Endothelial cell of umbilical vein (primary cell): ENCODE measurements at regions not wholly inside any gene's neighbourhood (a gene's known extent, or its start where the extent isn't known, plus 50 kb on each side); places are given as distances from the start of the nearest gene placed in this dataset.

Source experiments
- BruUV-seq: library from RNA; stranded (reverse); fragments of 400-500 nt; replicated peaks from 2 replicates; lab custom pipeline; 2021; lab: Mats Ljungman, UMichigan
- CTCF ChIA-PET: fragments of 300-600, 350-600 bp; sonication (Branson Sonifier 250); formaldehyde crosslinking; loops from one replicate; lab custom pipeline; 2021; ENCODE audit warnings: antibody characterized with exemption, inconsistent platforms; lab: Charles Lee
- POLR2A ChIA-PET: fragments of 300-600, 350-600 bp; sonication (Branson Sonifier 250); formaldehyde crosslinking; loops from one replicate; lab custom pipeline; 2021; ENCODE audit warnings: antibody characterized with exemption, inconsistent platforms; lab: Charles Lee
- DNase-seq: peaks from one replicate; pipeline ENCODE4 v3.0.0-alpha.2; 2011; ENCODE audit warnings: low read depth, low spot score
- FAIRE-seq: peaks from 2 replicates; lab custom pipeline; 2011; peaks lifted over from hg19 to GRCh38; lab: Jason Lieb, UNC
- H2AFZ ChIP-seq: 2 replicates; pipeline ENCODE4 v1.6.0; 2012; ENCODE audit warnings: low read depth, low read length, control low read depth, inconsistent platforms
- H3K27ac ChIP-seq: 2 replicates; pipeline ENCODE4 v1.5.1; 2011; ENCODE audit warnings: low read depth, mild to moderate bottlenecking, control low read depth, low read length, moderate library complexity; ENCODE audit not compliant: insufficient read depth
- H3K27me3 ChIP-seq, 2 experiments: 2 replicates each; pipeline versions ENCODE4 v1.6.0 to v1.6.1; 2011; ENCODE audit warnings: low read length in 2 of 2, mixed read lengths in 1 of 2; ENCODE audit not compliant: control insufficient read depth in 2 of 2, insufficient read depth in 2 of 2
- H3K36me3 ChIP-seq, 2 experiments: 2 replicates in 1 of 2; 3 replicates in 1 of 2; pipeline ENCODE4 v1.5.1; 2011; ENCODE audit warnings: low read length in 2 of 2, mild to moderate bottlenecking in 1 of 2, moderate library complexity in 1 of 2; ENCODE audit not compliant: control insufficient read depth in 2 of 2, insufficient read depth in 2 of 2; ENCODE audit errors: extremely low read depth in 1 of 2
- H3K4me1 ChIP-seq: 3 replicates; pipeline ENCODE4 v1.5.1; 2011; ENCODE audit warnings: mild to moderate bottlenecking, low read length; ENCODE audit not compliant: control insufficient read depth, insufficient read depth; ENCODE audit errors: extremely low read depth
- H3K4me2 ChIP-seq: 2 replicates; pipeline ENCODE4 v1.6.1; 2011; ENCODE audit warnings: low read length, control low read depth, mixed read lengths; ENCODE audit not compliant: insufficient read depth
- H3K4me3 ChIP-seq, 3 experiments: fragments of 200-600 bp in 1 of 3; sonication (generic), shearing (Covaris generic) in 1 of 3; replicated peaks in 1 of 3; 2 replicates each; pipeline ENCODE4 v1.5.1; 2011 to 2016; ENCODE audit warnings: control low read depth in 3 of 3, low read length in 3 of 3, mild to moderate bottlenecking in 2 of 3, inconsistent platforms in 1 of 3, low read depth in 1 of 3, moderate library complexity in 1 of 3; ENCODE audit not compliant: insufficient read depth in 1 of 3
- H3K79me2 ChIP-seq: 2 replicates; pipeline ENCODE4 v1.6.0; 2012; ENCODE audit warnings: low read length, inconsistent platforms; ENCODE audit not compliant: control insufficient read depth, insufficient read depth
- H3K9ac ChIP-seq: replicated peaks from 2 replicates; pipeline ENCODE3; 2011; ENCODE audit warnings: low read length, control low read depth; ENCODE audit not compliant: insufficient read depth; ENCODE audit errors: extremely low read depth
- H3K9me1 ChIP-seq: replicated peaks from 3 replicates; pipeline ENCODE4 v1.6.0; 2011; ENCODE audit warnings: mild to moderate bottlenecking, low read length; ENCODE audit not compliant: control insufficient read depth, insufficient read depth; ENCODE audit errors: extremely low read depth
- H3K9me3 ChIP-seq: replicated peaks from 2 replicates; pipeline ENCODE4 v1.5.1; 2012; ENCODE audit warnings: low read length, inconsistent platforms; ENCODE audit not compliant: control insufficient read depth, insufficient read depth
- H4K20me1 ChIP-seq: replicated peaks from 2 replicates; pipeline ENCODE3; 2011; ENCODE audit warnings: mild to moderate bottlenecking, low read length; ENCODE audit not compliant: control insufficient read depth, insufficient read depth; ENCODE audit errors: extremely low read depth
- CTCF ChIP-seq, 2 donors: IDR thresholded peaks; 1 replicate in 1 of 2; 2 replicates in 1 of 2; pipeline ENCODE4 v1.5.1; 2011; ENCODE audit warnings: low read length in 2 of 2, mild to moderate bottlenecking in 2 of 2, moderate library complexity in 2 of 2, control low read depth in 1 of 2, inconsistent platforms in 1 of 2, low read depth in 1 of 2; ENCODE audit not compliant: insufficient read depth in 1 of 2; ENCODE audit errors: extremely low read depth in 1 of 2
- GATA2 ChIP-seq: IDR thresholded peaks from 2 replicates; pipeline ENCODE4 v1.7.0; 2011; ENCODE audit warnings: low read depth, mild to moderate bottlenecking, moderate library complexity, mixed read lengths, low read length; ENCODE audit not compliant: insufficient read length, insufficient read depth
- JUN ChIP-seq: IDR thresholded peaks from 2 replicates; pipeline ENCODE4 v1.6.1; 2011; ENCODE audit warnings: borderline replicate concordance, low read depth; ENCODE audit not compliant: insufficient read length, insufficient read depth
- MAX ChIP-seq: IDR thresholded peaks from 2 replicates; pipeline ENCODE4 v1.6.1; 2011; ENCODE audit not compliant: insufficient read depth, insufficient read length
- MYC ChIP-seq: IDR thresholded peaks from one replicate; pipeline ENCODE4 v1.6.1; 2011; ENCODE audit warnings: mild to moderate bottlenecking, low read depth, low read length
- POLR2A ChIP-seq: IDR thresholded peaks from 2 replicates; pipeline ENCODE4 v1.6.1; 2012; ENCODE audit warnings: low read depth, mild to moderate bottlenecking, control low read depth, low read length
- POLR2AphosphoS5 ChIP-seq: IDR thresholded peaks from 2 replicates; pipeline ENCODE4 v1.6.1; 2012; ENCODE audit warnings: low read depth, mild to moderate bottlenecking, control low read depth, low read length, moderate library complexity; ENCODE audit not compliant: insufficient read depth
- dilution Hi-C: fragments of 300-500 bp; cut with MboI; formaldehyde crosslinking; loops from one replicate; pipeline ENCODE4 v1.15.0; 2019; ENCODE audit warnings: low sequenced_read_pairs; ENCODE audit not compliant: extremely low pct_ligation_motif_present
- intact Hi-C: fragments of 100-400 bp; cut with micrococcal nuclease; formaldehyde crosslinking; loops from one replicate; pipeline ENCODE4 v1.10.0; 2022

GRCh38 chr2:136532171-136532570, 233.2 kb upstream of the THSD7B start:
- H4K20me1 ChIP-seq: no peaks in the 10 kb centered on the region
- dilution Hi-C loops: no loop called here
- ChIA-PET CTCF (no interaction called here), POLR2A (no interaction called here)
- H3K27me3 ChIP-seq: no peaks in the 10 kb centered on the region
- intact Hi-C loops: no loop called here
- DNase-seq (no peak), FAIRE-seq (no peak)
- no peak overlapping the region for H3K27ac ChIP-seq
- no peak overlapping the region for H3K4me3 ChIP-seq
- no TSS peak for BruUV-seq
- H3K9me3 ChIP-seq: peaks cover 4% of the 10 kb centered on the region
- H3K36me3 ChIP-seq: no peaks in the 10 kb centered on the region
- no peaks in the 10 kb centered on the region for H3K79me2 ChIP-seq
- no peak overlapping the region for H3K9ac ChIP-seq
- no peak overlapping the region for H3K4me2 ChIP-seq
- H2AFZ ChIP-seq: no peak overlapping the region
- H3K9me1 ChIP-seq: no peaks in the 10 kb centered on the region
- H3K4me1 ChIP-seq: no peaks in the 10 kb centered on the region
- TF ChIP-seq CTCF (IDR thresholded peaks at IDR 0.05; ENCODE audit: extremely low read depth in 1 of 2, insufficient read depth in 1 of 2, low read depth in 1 of 2, low read length in 2 of 2) (no peak), GATA2 (no peak), POLR2A (no peak), MAX (no peak)

DNA sequence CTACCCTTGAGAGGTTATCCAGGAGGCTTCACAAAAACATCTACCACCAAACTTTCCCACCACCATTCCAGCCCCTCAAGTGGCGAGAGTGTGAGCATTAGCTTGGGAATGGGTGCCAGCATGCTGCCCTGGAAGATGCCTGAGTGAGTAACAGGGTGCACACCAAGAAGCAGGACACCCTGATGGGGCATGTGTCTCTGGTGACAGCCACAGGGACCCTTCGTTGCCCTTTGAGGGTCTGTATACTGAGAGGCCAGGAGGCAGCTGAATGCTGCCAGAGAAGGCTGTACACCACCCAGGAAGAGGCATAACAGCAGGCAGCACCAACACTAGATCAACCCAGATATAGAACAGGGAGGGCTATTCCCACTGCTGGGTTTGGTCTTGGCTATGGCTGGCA, 233.6 kb upstream of the THSD7B start:
- H3K4me2 ChIP-seq: no peak overlapping the region
- H3K4me1 ChIP-seq: no peaks in the 10 kb centered on the region
- TF ChIP-seq POLR2A (no peak), JUN (no peak), POLR2AphosphoS5 (no peak), MYC (no peak), MAX (no peak)
- ChIA-PET POLR2A (no interaction called here), CTCF (no interaction called here)
- BruUV-seq: no TSS peak
- no peaks in the 10 kb centered on the region for H3K27me3 ChIP-seq
- no peaks in the 10 kb centered on the region for H4K20me1 ChIP-seq
- H3K4me3 ChIP-seq: no peak overlapping the region
- H2AFZ ChIP-seq: no peak overlapping the region
- no peaks in the 10 kb centered on the region for H3K36me3 ChIP-seq
- FAIRE-seq (no peak), DNase-seq (no peak)
- H3K9me1 ChIP-seq: no peaks in the 10 kb centered on the region
- intact Hi-C loops (no loop called here), dilution Hi-C loops (no loop called here)
- H3K27ac ChIP-seq: no peak overlapping the region
- H3K79me2 ChIP-seq: no peaks in the 10 kb centered on the region
- H3K9me3 ChIP-seq: peaks cover 4% of the 10 kb centered on the region
- no peak overlapping the region for H3K9ac ChIP-seq
